ENCODE measurements at regions not wholly inside any gene's neighbourhood (a gene's known extent, or its start where the extent isn't known, plus 50 kb on each side); places are given as distances from the start of the nearest gene placed in this dataset.
"Not testable (repeated sequence)": the region's sequence is repeated elsewhere in the genome, so short reads cannot be mapped to it uniquely, and the experiment has no call there.

DNA sequence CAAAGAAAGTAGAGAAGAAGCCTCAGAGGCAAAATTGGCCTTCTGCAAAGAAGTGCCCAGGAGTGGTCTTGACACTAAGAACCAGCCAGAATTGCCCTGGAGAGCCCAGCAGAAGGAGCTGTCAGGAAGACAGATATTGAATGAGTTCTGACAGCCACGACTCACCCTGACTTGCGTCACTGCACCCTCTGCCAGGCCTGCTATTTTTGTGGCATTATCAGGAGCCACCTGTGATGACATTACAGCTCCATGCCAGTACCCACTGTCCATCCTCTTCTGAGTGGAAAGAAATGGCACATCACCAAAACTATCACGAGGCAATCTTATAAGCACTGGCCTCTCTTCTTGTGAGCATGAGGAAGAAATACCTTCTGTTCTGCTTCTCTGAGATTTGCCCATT lies 67.7 kb downstream of the SMIM20 start:
- no peak for DNase-seq (ENCODE audit: low read depth in 2 of 2)

DNA sequence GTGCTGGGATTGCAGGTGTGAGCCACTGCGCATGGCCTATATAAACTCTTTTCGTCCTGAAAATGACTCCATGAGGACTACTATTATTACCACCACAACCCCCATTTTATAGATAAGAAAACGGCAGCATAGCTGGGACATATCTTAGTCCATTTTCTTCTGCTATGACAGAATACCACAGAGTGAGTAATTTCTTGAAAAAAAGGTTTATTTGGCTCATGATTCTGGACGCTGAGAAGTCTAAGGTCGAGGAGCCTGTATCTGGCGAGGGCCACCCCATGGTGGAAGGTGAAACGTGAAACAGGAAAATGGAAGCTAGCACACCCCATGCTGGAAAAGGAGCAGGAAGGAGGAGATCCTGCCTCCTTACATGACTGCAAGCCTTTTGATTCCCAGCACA lies 68.9 kb downstream of the SMIM20 start:
- no peak for DNase-seq (ENCODE audit: low read depth in 2 of 2)

DNA sequence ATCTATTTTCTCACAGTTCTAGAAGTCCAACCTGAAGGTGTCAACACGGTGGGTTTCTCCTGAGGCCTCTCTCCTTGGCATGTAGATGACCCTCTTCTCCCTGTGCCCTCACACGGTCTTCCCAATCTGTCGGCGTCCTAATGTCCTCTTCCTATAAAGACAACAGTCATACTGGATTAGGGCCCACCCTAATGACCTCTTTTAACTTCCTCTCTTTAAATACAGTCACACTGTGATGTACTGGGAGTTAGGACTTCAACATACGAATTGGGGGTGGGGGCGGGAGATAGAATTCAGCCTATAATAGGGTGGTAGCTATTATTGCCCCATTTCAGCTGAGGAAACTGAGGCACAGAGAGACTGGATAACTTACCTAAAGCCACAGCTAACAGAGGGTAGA lies 70.2 kb downstream of the SMIM20 start:
- no peak for DNase-seq (ENCODE audit: low read depth in 2 of 2)

DNA sequence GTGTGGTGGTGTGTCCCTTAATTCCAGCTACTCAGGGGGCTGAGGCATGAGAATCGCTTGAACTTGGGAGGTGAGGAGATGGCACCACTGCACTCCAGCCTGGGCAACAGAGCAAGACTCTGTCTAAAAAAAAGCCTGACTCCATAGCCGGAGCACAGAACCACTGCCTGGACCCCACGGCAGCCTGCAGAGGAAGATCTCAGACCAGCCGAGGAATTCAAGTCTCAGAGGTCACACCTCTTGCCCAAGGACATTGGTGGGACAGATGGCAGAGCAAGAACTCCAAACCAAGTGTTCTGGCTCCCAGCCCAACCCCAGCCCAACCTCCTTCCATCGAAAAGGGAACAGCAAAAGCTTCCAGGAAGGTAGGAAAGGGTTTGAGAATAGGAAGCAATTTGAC lies 70.8 kb downstream of the SMIM20 start:
- no peak for DNase-seq (ENCODE audit: low read depth in 2 of 2)

DNA sequence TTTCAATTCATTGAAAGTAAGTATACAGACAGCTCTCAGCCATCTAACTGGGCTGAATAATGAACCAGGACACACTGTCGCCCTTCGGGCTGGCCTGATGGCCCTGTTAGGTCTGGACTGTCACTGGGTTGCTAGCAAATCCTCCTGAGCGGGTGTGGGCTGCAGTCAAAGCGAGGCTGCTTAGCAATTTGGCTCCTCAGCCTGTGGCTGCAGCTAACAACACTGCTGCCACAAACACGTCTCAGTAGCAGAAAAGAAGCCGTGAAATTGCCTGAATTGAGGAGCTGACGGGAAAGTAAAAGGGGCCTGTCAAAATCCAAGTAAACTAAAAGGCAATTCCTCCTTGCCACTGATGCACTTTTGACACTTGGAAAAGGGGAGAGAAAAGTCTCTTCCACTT lies 72.8 kb downstream of the SMIM20 start:
- no peak for DNase-seq (ENCODE audit: low read depth in 2 of 2)

DNA sequence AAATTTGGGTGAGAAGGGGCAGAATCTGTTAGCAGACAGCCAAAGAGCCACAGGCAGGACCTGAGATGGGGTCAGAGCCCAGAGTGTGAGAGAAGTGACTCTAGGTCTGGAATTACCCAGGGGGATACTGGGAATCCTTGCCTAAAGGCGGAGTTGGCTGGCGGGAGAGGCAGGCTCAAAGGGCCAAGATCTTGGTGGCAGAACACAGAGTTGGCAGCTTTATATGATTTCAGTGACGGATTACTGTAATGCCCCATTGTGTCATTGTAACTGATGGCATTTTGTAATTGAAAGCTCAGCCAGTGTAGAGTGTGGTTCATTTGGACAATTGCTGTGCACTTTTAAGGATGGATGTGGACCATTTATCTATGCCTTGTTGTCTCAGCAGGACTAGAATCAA lies 77.3 kb downstream of the SMIM20 start:
- DNase-seq (ENCODE audit: low read depth in 2 of 2): no peak

DNA sequence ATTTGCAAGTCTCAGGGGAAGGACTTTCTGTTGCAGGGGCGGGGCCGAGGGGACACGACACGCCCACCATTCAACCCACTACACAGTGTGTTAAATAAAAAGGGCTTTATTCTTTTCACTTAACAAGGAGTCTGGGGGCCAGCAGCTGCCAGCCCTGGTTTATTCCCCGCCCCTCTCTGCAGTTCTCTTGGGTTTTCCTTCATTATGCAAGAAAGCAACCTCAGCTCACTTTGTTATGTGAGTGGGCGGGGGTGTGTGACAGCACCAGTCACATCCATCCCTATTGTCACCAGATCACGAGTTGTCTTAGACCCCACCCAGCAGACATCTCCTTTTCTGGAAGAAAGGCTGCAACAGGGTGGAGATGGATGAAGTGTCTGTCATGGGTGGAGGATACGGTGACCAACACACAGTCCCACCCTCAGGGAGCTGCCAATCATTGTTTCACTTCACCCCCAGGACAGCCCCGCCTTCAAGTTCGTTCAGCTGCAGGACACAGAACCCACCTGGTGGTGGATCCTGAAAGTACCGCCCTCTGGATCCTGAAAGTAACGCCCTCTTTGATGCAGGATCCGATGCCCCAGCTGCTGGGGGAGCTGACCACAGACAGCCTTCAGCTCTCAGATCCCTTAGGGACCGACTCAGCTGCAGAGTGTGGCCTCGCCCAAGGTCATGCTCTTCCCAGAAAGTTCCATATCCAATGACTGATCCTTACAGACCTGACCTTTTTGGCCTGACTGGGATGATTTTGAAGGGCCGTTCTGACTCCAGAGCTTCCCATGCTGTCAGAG lies 79.6 kb downstream of the SMIM20 start:
- peak in 1 of 2 donors; percentile 14 for DNase-seq (ENCODE audit: low read depth in 2 of 2)

DNA sequence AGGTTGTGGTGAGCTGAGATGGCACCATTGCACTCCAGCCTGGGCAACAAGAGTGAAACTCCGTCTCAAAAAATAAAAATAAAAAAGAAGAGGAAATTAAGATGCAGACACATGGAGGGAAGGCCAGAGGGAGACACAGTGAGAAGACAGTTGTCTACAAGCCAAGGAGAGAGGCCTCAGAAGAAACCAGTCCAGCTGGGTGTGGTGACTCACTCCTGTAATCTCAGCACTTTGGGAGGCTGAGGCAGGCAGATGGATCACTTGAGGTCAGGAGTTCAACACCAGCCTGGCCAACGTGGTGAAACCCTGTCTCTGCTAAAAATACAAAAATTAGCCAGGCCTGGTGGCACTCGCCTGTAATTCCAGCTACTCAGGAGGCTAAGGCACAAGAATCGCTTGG lies 80.6 kb downstream of the SMIM20 start:
- DNase-seq (ENCODE audit: low read depth in 2 of 2): not testable (repeated sequence)

DNA sequence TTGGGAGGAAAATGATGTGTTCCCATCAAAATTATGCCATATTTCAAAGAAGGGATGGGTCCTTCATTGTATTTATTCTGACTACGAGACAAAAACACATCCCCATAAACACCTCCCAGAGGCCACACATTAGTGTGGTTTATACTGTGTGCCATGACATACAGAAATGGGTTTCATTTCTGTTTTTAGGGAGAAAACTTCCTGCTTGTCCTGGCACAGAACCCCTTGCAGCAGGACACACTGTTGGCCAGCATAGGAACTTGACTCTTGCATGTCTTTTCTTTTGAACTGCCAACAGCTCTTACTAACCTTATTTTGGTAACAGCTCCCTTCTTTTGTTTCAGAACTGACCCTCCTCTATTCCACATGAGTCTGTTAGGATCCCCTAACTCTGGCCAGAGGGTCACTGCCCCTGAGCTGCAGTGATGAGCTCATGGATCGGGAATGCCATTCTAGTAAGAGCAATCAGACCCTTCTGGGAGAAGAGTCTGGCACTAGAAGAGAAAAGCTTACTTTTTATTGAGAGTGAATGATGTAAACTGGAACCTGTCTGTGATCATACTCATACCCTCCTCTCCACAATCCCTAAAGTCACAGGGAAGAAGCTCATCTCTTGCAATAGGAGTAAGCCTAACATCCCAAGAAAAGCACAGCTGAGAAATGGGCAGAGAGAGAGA lies 86.4 kb downstream of the SMIM20 start:
- DNase-seq (ENCODE audit: low read depth in 2 of 2): no peak

DNA sequence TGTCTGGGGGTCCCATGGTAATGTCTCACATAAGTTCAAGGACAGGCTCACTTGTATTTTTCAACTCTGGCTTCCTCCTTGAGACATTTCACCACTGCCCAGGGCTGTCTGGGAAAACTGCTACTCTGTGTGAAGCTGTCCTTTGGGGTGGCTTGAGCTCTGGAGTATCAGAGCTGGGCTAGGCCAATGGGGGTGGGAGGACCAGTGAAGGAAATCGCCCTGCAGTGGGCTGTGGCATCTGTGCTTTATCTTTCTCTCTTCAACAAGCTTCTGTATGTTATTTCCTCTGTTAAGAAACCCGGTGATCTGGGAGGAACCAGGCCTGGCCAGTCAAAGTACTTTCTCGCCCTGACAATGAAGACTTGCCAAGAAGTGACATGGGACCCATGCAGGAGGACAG lies 87.4 kb downstream of the SMIM20 start:
- DNase-seq (ENCODE audit: low read depth in 2 of 2): no peak

DNA sequence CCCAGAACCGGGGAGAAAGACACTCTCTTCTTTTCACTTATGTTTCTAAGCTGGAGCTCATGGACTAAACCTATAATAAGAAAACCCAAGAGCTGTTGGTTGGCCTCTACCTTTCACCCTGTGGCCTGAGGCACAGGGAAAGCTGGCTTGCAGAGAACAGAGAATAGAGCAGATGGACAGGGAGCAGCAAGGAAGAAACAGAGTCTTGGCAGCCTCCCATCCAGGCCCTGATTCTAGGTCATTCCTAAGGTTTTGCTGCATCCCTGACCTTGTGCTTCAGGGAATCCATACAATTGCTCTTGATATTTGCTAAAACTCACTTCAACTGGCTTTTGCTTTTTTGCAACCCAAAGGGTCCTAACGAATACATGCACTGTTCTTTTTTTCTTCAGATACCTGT lies 87.8 kb downstream of the SMIM20 start:
- DNase-seq (ENCODE audit: low read depth in 2 of 2): no peak

DNA sequence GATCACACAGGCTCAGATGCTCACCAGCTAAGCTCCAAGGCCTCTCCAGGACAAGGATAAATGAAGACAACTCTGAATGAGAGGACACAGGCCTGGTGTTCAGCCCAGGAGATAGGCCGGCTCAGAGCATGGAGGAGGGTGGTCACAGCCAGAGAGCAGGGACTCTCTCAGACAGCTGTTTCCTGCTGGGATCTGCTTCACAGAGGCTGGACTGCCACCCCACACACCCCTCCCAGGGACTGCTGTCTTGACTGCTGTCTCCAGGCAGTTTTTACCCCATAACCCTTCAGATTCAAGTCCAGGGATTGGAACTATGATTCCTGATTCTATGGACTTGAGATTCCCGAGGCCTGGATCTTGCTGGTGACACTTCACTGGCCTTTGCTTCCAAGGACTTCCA lies 89.0 kb downstream of the SMIM20 start:
- no peak for DNase-seq (ENCODE audit: low read depth in 2 of 2)

DNA sequence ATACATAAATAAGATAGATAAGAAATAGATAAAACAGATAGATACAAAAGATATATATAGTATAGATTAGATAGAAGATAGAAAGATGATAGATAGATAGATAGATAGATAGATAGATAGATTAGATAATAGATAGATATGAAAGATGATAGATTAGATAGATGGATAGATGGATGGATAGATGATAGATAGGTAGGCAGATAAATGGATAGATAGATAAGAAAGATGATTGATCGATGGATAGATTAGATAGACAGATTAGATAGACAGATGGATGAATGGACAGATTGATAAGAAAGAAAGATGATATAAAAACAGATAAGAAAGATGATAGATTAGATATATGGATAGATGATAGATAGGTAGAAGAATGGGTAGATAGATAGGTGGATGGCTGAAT lies 90.3 kb downstream of the SMIM20 start:
- DNase-seq (ENCODE audit: low read depth in 2 of 2): no peak

DNA sequence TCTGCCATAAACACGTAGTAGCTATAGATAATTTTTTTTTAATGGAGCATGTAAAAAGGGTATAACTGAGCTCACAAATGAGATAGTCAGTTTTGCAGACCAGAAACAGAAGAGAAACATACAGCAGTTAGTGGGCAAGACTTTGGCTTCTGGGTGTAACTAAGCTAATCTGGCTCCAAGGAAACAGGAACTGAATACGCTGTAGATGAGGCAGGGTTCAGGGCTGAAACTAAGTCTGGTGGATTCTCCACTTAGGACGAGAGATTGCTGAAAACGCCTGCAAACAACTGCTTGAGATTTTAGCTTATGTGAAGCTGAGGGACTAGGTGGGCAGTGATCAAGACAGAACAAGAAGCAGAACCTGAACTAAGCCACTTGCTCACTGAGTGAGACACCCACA lies 91.7 kb downstream of the SMIM20 start:
- no peak for DNase-seq (ENCODE audit: low read depth in 2 of 2)

DNA sequence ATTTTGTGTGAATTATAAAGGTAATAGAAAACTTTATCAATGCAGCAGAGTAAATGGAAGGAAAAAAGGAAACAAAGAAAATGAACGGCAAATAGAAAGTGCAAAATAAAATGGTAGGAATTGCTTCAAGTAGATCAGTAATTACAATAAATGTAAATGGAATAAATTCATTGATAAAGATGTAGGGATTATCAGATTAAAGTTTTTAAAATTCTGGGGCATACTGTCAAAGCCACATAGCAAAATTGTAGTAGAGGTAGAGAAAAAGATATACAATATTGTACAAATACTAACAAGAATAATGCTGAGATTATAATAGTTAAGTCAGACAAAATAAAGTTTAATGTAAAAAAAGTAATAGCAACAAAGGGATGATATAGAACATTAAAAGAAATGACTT lies 94.7 kb downstream of the SMIM20 start:
- DNase-seq (ENCODE audit: low read depth in 2 of 2): no peak

DNA sequence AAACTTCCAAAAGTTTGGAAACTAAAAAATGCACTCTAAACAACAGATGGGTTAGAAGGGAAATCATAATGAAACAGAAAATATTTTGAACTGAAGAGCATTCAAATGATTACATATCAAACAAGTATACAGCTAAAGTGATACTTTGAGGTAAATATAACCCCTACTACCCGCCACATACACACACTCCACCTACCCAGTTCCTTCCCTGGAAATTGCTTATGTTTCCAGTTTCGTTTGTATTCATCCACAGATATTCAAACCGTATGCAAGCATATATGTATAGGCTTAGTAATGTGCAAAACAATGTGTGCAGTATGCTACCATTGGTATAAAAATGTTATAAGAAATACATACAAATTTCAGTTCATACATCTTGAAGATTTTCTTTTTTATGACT lies 95.5 kb downstream of the SMIM20 start:
- DNase-seq (ENCODE audit: low read depth in 2 of 2): no peak

DNA sequence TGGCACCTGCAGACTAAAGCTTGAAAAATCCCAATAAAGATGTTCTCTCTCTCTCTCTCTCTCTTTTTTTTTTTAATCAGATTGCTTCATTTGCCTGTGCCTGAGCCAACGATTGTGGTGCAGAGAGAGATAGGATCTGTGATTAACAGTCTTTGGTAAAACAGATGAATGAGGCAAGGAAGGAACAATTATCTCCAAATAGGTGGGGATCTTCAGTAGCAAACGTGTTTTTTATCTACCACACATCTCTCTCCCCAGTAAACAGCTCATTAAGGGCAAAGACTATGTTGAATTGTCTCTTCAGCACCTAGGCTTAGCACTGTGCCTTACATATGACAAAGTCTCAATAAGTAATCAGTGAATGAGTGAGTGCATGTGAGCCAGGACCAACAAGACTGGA lies 96.3 kb downstream of the SMIM20 start:
- no peak for DNase-seq (ENCODE audit: low read depth in 2 of 2)

DNA sequence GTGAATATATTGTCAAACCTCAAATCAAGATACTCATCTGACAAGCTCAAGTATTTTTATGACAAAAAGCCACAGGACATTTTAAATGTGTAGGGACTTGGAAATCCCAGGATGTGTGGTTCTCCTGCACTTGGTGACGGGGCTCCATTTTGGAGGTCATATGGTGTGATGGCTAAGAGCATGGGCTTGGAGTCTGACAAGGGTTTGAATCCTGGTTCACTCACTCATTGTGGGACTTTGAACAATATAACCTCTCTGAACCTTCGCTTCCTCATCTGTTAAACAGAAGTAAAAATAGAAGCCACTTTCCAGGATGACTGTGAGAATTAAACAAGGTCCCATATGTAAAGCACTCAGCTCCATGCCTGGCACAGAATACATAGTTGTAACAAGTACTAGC lies 99.6 kb downstream of the SMIM20 start:
- DNase-seq (ENCODE audit: low read depth in 2 of 2): no peak

DNA sequence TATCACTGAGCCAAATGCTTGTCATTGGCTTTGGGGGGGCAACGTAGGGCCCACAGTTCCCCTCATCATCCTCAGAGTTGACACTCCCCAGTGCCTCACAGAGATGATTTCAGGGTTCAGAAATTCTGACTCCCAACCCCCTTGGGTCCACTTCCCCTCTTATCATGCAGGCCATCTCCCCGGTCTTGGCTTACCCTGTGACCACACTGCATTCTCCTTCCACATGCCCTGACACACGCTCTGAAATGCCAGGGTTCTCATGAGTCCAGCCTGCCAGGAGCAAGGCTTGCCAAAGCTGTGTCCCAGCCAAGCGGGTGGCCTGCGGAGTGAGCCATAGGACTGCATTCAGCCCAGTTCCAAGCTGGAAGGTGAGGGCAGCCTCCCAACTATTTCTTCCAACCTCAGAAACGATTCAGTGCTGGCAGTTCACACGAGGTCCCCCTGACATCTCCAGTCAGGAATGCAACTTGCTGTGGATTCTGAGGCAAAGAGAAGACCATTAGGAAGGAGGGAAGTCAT lies 101.2 kb downstream of the SMIM20 start:
- no peak for DNase-seq (ENCODE audit: low read depth in 2 of 2)

DNA sequence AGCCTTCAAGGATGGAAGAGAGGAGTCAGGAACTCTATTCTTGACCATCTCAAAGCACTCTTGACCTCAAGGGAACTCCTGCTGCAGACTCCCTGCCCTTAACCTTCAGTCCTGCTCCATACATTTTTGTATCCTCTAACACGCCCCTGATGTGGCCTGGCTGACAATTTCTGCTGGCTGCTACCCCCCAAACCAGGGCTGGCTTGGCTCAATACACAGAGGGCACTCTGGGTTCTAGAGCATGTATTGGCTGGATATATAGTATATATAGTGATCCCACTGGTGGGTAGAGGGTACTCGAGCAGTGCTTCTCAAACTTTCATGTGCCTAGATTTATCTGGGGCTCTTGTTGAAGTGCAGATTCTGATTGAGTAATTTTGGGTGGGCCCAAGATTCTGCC lies 101.9 kb downstream of the SMIM20 start:
- DNase-seq (ENCODE audit: low read depth in 2 of 2): no peak

DNA sequence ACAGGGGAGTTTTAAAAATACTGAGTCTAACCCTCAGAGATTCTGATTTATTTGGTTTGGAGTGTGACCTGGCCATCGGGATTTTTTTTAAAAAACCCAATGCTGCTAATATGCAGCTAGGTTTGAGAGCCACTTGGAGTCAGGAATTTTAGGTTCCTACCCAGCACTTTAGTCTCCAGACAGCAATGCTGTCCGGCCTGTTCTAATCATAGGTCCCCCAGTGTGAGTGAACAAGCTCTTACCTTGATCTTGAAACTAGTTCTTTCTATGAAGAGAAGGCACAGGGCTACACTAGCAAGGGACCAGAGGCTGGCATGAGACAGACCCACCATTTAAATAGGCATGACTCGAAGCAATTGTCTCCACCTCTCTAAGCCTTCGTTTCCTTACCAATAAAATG lies 103.5 kb downstream of the SMIM20 start:
- no peak for DNase-seq (ENCODE audit: low read depth in 2 of 2)

DNA sequence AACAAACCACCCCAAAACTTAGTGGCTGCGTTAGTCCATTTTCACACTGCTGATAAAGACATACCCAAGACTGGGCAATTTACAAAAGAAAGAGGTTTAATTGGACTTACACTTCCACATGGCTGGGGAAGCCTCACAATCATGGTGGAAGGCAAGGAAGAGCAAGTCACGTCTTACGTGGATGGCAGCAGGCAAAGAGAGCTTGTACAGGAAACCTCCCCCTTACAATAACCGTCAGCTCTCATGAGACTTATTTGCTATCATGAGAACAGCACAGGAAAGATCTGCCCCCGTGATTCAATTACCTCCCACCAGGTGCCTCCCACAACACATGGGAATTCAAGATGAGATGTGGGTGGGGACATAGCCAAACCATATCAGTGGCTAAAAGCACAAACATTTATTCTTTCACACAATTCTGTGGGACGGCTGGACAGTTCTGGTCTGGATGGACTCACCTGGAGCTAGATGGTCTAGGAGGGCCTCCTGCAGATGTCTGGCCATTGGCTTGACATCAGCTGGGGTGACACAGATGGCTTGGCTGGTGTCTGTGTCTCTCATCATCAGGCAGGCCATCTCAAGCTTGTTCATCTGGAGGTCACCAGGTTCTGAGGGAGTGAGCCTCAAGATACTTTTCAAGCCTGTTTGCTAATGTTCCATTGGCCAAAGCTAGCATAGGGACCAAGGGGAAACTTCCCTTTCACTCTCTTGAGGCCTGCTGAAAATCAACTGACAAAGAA lies 104.1 kb downstream of the SMIM20 start:
- not testable (repeated sequence) for DNase-seq (ENCODE audit: low read depth in 2 of 2)

Data from lung microvascular endothelial cell (primary cell).